Endothelial cell of umbilical vein (primary cell): ENCODE measurements at regions not wholly inside any gene's neighbourhood (a gene's known extent, or its start where the extent isn't known, plus 50 kb on each side); places are given as distances from the start of the nearest gene placed in this dataset.

Source experiments
- CTCF ChIP-seq, 2 donors: IDR thresholded peaks; 1 replicate in 1 of 2; 2 replicates in 1 of 2; pipeline ENCODE4 v1.5.1; 2011; ENCODE audit warnings: low read length in 2 of 2, mild to moderate bottlenecking in 2 of 2, moderate library complexity in 2 of 2, control low read depth in 1 of 2, inconsistent platforms in 1 of 2, low read depth in 1 of 2; ENCODE audit not compliant: insufficient read depth in 1 of 2; ENCODE audit errors: extremely low read depth in 1 of 2
- EZH2 ChIP-seq: IDR thresholded peaks from 2 replicates; pipeline ENCODE4 v1.6.1; 2012; ENCODE audit warnings: borderline replicate concordance, low read depth, mild to moderate bottlenecking, moderate library complexity, low read length, inconsistent platforms; ENCODE audit not compliant: severe bottlenecking
- FOS ChIP-seq: IDR thresholded peaks from 2 replicates; pipeline ENCODE4 v1.6.1; 2011; ENCODE audit warnings: mild to moderate bottlenecking, low read length, moderate library complexity, borderline replicate concordance; ENCODE audit not compliant: insufficient read depth
- GATA2 ChIP-seq: IDR thresholded peaks from 2 replicates; pipeline ENCODE4 v1.7.0; 2011; ENCODE audit warnings: low read depth, mild to moderate bottlenecking, moderate library complexity, mixed read lengths, low read length; ENCODE audit not compliant: insufficient read length, insufficient read depth
- JUN ChIP-seq: IDR thresholded peaks from 2 replicates; pipeline ENCODE4 v1.6.1; 2011; ENCODE audit warnings: borderline replicate concordance, low read depth; ENCODE audit not compliant: insufficient read length, insufficient read depth
- MAX ChIP-seq: IDR thresholded peaks from 2 replicates; pipeline ENCODE4 v1.6.1; 2011; ENCODE audit not compliant: insufficient read depth, insufficient read length
- MYC ChIP-seq: IDR thresholded peaks from one replicate; pipeline ENCODE4 v1.6.1; 2011; ENCODE audit warnings: mild to moderate bottlenecking, low read depth, low read length
- POLR2AphosphoS5 ChIP-seq: IDR thresholded peaks from 2 replicates; pipeline ENCODE4 v1.6.1; 2012; ENCODE audit warnings: low read depth, mild to moderate bottlenecking, control low read depth, low read length, moderate library complexity; ENCODE audit not compliant: insufficient read depth

- no peak for TF ChIP-seq CTCF (IDR thresholded peaks at IDR 0.05; ENCODE audit: extremely low read depth in 1 of 2, insufficient read depth in 1 of 2, low read depth in 1 of 2, low read length in 2 of 2)
- no peak for TF ChIP-seq MAX
- TF ChIP-seq FOS: no peak
- no peak for TF ChIP-seq JUN
- no peak for TF ChIP-seq EZH2
- no peak for TF ChIP-seq MYC
- TF ChIP-seq GATA2: no peak
- no peak for TF ChIP-seq POLR2AphosphoS5
Measured at GRCh38 chr3:116980099-116980498, 270.5 kb downstream of the TUSC7 start.
